OCI-LY3 (cell line): ENCODE measurements at regions not wholly inside any gene's neighbourhood (a gene's known extent, or its start where the extent isn't known, plus 50 kb on each side); places are given as distances from the start of the nearest gene placed in this dataset.
A peak's percentile ranks its signal among the peaks of the same experiment; 100 is the strongest.

Experiments used
- H2AFZ ChIP-seq: fragments of 200-600, 300-600 bp; shearing (Covaris generic); 2 replicates; pipeline ENCODE4 v1.6.0; 2014; ENCODE audit warnings: antibody characterized with exemption, low read depth, low read length
- H3K27ac ChIP-seq: fragments of 200-600, 300-600 bp; sonication (generic); 2 replicates; pipeline ENCODE4 v1.5.1; 2014; ENCODE audit warnings: mild to moderate bottlenecking, low read length, moderate library complexity, mixed read lengths
- H3K27me3 ChIP-seq: fragments of 200-600, 300-600 bp; sonication (generic); 2 replicates; pipeline ENCODE4 v1.6.1; 2014; ENCODE audit warnings: low read depth, low read length, mixed read lengths
- H3K36me3 ChIP-seq: fragments of 200-600, 300-600 bp; sonication (generic); replicated peaks from 2 replicates; pipeline ENCODE3; 2014; ENCODE audit warnings: low read depth, low read length, mixed read lengths
- H3K4me1 ChIP-seq: fragments of 300-600, 200-600 bp; sonication (generic); 2 replicates; pipeline ENCODE4 v1.6.1; 2014; ENCODE audit warnings: low read length, mixed read lengths
- H3K4me2 ChIP-seq: fragments of 200-600, 300-600 bp; sonication (generic); 2 replicates; pipeline ENCODE4 v1.6.1; 2014; ENCODE audit warnings: low read length, mixed read lengths
- H3K4me3 ChIP-seq: fragments of 300-600, 200-600 bp; sonication (generic); 2 replicates; pipeline ENCODE4 v1.5.1; 2014; ENCODE audit warnings: antibody characterized with exemption, mild to moderate bottlenecking, low read length, moderate library complexity
- H3K79me2 ChIP-seq: fragments of 300-600, 200-600 bp; shearing (Covaris generic); 2 replicates; pipeline ENCODE4 v1.6.1; 2014; ENCODE audit warnings: mild to moderate bottlenecking, low read length, mixed read lengths
- H3K9ac ChIP-seq: fragments of 300-600, 200-600 bp; shearing (Covaris generic); 2 replicates; pipeline ENCODE4 v1.6.0; 2014; ENCODE audit warnings: mild to moderate bottlenecking, low read length, moderate library complexity
- H3K9me3 ChIP-seq: fragments of 200-600, 300-600 bp; shearing (Covaris generic); 2 replicates; pipeline ENCODE4 v1.6.1; 2014; ENCODE audit warnings: low read length, mixed read lengths; ENCODE audit not compliant: insufficient read depth
- H4K20me1 ChIP-seq: fragments of 200-600, 300-600 bp; sonication (generic); 2 replicates; pipeline ENCODE4 v1.6.1; 2016; ENCODE audit warnings: low read length, mixed read lengths; ENCODE audit not compliant: insufficient read depth
- EZH2phosphoT487 ChIP-seq: fragments of 200-600 bp; shearing (Covaris generic); IDR thresholded peaks from 2 replicates; pipeline ENCODE4 v1.6.1; 2018; ENCODE audit warnings: antibody characterized with exemption, mixed run types, low read depth
- TF ChIP-seq, protein P1 (sequence below): fragments of 200-600, 300-600 bp; sonication (generic); IDR thresholded peaks from 2 replicates; pipeline ENCODE4 v1.5.1; 2014; ENCODE audit warnings: antibody characterized with exemption, low read length, low read depth

DNA sequence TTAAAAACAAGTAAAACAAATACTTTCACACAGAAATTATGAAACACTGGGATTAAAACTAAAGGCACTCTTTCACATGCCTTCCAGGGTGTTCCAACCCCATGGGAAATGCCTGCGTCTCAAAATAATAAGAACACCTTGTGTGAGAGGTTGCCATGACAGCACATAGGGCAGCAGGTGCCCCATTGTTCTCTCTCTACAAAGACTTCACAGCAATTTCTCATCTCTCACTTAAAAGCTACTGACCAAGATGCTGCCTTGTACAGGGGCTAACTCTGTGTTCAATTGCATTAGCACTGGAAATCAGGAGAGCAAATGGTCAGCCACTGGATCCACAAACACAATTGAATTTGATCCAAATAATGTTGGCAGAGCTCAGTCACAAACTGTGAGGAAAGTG, 102.5 kb upstream of the GALNTL6 start:
- H3K27ac ChIP-seq, result no peak overlapping the region

DNA sequence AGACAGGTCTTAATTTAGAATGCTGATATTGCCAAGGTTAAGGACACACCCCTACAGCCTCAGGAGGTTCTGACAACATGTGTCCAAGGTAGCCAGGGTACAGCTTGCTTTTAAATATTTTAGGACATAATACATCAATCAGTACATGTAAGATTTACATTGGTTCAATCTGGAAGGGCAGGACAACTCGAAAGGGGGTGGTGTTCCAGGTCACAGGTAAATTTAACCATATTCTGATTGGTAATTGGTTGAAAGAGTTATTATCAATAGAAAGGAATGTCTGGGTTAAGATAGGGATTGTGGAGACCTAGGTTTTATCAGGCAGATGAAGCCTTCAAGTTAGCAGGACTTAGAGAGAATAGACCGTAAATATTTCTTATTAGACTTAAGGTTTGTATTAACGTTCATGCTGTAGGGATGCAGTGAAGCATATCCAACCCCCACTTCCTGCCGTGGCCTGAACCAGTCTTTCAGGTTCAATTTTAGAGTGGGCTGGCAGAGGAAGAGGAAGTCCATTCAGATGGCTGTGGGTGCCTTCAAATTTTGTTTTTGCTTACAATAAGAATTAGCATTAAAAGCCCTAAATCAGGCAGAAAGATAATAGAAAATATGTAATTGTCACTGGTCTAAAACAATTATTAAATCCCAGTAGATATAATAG, 136.5 kb upstream of the GALNTL6 start:
- Histone ChIP-seq H3K4me2 (peak overlapping the region; percentile 23), H3K4me3 (no peak overlapping the region), H3K4me1 (peaks cover 22% of the 10 kb centered on the region), H3K27me3 (no peaks in the 10 kb centered on the region), H3K79me2 (no peaks in the 10 kb centered on the region), H4K20me1 (no peaks in the 10 kb centered on the region), H3K9ac (no peak overlapping the region), H2AFZ (no peak overlapping the region), H3K9me3 (no peaks in the 10 kb centered on the region), H3K36me3 (no peaks in the 10 kb centered on the region), H3K27ac (no peak overlapping the region)
- TF ChIP-seq, protein P1, sequence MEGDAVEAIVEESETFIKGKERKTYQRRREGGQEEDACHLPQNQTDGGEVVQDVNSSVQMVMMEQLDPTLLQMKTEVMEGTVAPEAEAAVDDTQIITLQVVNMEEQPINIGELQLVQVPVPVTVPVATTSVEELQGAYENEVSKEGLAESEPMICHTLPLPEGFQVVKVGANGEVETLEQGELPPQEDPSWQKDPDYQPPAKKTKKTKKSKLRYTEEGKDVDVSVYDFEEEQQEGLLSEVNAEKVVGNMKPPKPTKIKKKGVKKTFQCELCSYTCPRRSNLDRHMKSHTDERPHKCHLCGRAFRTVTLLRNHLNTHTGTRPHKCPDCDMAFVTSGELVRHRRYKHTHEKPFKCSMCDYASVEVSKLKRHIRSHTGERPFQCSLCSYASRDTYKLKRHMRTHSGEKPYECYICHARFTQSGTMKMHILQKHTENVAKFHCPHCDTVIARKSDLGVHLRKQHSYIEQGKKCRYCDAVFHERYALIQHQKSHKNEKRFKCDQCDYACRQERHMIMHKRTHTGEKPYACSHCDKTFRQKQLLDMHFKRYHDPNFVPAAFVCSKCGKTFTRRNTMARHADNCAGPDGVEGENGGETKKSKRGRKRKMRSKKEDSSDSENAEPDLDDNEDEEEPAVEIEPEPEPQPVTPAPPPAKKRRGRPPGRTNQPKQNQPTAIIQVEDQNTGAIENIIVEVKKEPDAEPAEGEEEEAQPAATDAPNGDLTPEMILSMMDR, result no peak
- TF ChIP-seq EZH2phosphoT487, result no peak

More for the DNA sequence above, 102.5 kb upstream of the GALNTL6 start:
- Histone ChIP-seq H3K36me3 (no peaks in the 10 kb centered on the region), H4K20me1 (no peaks in the 10 kb centered on the region), H3K9ac (no peak overlapping the region), H3K4me1 (no peaks in the 10 kb centered on the region), H3K79me2 (no peaks in the 10 kb centered on the region), H3K27me3 (no peaks in the 10 kb centered on the region), H3K9me3 (no peaks in the 10 kb centered on the region), H3K4me2 (no peak overlapping the region), H3K4me3 (no peak overlapping the region), H2AFZ (no peak overlapping the region)
- TF ChIP-seq, protein P1, result no peak
- no peak for TF ChIP-seq EZH2phosphoT487

DNA sequence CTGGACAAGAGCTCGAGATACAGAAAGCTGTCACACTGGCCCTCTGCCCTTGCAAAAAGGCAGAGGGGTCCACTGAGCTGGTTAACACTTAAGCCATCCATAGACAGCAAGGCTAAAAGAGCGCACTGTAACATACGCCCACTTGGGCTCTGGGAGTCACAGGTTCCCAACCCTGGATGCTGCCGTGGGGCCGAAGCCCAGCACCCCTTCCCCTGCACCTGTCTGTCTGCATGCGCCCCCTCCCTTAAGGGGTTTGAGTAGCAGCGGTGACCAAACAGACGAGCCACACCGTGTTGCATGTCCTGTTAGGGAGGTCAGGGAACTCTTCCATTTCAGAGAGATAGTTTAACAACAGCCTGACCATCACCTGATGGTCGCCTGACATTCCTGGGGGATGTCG, 138.4 kb upstream of the GALNTL6 start:
- H3K9me3 ChIP-seq, result no peaks in the 10 kb centered on the region
- H3K36me3 ChIP-seq, result no peaks in the 10 kb centered on the region
- no peak overlapping the region for H3K27ac ChIP-seq
- no peak overlapping the region for H3K9ac ChIP-seq
- H4K20me1 ChIP-seq, result no peaks in the 10 kb centered on the region
- peaks cover 14% of the 10 kb centered on the region for H3K4me1 ChIP-seq
- no peak overlapping the region for H3K4me2 ChIP-seq
- H3K27me3 ChIP-seq, result no peaks in the 10 kb centered on the region
- H2AFZ ChIP-seq, result no peak overlapping the region
- no peak overlapping the region for H3K4me3 ChIP-seq
- TF ChIP-seq EZH2phosphoT487, result no peak
- TF ChIP-seq, protein P1, result no peak
- no peaks in the 10 kb centered on the region for H3K79me2 ChIP-seq

DNA sequence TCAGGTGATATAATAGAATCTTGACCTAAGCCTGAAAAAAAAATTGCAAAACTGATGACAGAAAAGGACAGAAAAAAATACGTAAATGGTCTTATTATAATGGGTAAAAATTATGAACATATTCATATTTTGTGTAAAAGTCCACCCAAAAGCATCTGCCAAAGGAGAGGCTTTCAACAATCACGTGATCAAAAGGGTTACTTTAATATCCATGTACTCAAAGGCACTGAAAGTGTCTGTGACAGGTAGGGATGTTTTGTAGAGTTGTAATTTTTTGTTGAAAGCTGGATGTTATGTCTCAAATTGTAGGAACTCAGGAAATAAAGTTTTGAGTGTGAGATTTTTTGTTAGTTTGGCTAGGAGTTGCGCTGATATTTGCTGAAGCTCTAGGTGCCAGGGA, 144.8 kb upstream of the GALNTL6 start:
- Histone ChIP-seq H3K27ac (no peak overlapping the region), H3K9ac (no peak overlapping the region), H2AFZ (no peak overlapping the region), H4K20me1 (no peaks in the 10 kb centered on the region), H3K79me2 (no peaks in the 10 kb centered on the region), H3K27me3 (no peaks in the 10 kb centered on the region), H3K36me3 (no peaks in the 10 kb centered on the region), H3K9me3 (no peaks in the 10 kb centered on the region), H3K4me3 (no peak overlapping the region), H3K4me2 (no peak overlapping the region), H3K4me1 (no peaks in the 10 kb centered on the region)
- no peak for TF ChIP-seq EZH2phosphoT487
- TF ChIP-seq, protein P1, result no peak
